ENCODE measurements at regions not wholly inside any gene's neighbourhood (a gene's known extent, or its start where the extent isn't known, plus 50 kb on each side); places are given as distances from the start of the nearest gene placed in this dataset.
"Not testable (repeated sequence)": the region's sequence is repeated elsewhere in the genome, so short reads cannot be mapped to it uniquely, and the experiment has no call there.

DNA sequence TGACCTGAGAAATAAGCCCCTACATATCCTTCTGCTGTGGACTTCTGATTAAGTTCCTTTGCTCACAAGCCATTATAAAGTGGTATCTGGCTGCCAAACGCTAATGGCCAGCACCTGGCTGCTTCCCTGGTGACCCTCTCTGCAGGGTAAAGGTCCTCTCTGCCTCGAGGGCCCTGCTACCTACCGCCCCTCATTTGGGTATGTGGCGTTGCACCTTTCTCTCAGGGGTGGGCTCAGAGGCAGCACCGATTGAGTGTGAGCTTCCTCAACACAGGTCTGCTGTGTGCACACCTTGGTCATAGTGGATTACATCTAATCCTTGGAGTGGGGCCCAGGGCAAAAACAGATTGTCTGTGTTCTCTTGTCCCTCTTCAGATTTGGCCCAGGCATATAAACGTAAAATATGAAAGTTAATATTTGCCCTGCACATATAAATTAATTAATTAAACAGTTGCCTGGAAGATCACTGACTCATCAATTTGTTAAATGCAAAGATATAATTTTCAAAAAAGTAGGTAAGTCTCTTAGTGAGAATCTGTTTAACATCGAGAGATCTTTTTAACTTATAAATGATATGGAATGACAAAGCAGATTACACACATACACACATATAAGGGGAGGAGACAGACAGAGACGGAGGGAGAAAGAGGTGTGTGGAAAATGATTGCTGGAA, 174.5 kb upstream of the SMIM31 start:
- no peak for DNase-seq (ENCODE audit: low read depth in 2 of 2)

DNA sequence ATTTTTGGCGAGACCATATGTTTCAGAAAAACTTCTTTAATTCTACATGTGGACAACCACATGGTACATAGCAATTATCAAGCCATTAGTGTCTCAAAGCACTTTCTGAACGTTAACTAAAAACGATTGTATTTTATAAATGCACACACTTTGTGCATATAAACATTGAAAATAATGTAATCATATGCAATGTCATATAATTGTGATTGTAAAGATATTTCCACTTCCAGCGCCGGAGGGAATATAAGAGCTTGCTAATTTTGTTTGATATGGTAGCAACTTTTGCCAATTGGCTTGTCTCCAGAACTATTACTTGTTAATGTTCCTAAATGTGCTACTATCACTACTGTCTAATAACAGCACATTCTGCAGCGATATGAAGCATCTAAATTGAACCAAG, 162.3 kb upstream of the SMIM31 start:
- DNase-seq (ENCODE audit: low read depth in 2 of 2): no peak

GRCh38 chr4:164595751-164596150, 158.2 kb upstream of the SMIM31 start:
- DNase-seq (ENCODE audit: low read depth in 2 of 2): no peak

DNA sequence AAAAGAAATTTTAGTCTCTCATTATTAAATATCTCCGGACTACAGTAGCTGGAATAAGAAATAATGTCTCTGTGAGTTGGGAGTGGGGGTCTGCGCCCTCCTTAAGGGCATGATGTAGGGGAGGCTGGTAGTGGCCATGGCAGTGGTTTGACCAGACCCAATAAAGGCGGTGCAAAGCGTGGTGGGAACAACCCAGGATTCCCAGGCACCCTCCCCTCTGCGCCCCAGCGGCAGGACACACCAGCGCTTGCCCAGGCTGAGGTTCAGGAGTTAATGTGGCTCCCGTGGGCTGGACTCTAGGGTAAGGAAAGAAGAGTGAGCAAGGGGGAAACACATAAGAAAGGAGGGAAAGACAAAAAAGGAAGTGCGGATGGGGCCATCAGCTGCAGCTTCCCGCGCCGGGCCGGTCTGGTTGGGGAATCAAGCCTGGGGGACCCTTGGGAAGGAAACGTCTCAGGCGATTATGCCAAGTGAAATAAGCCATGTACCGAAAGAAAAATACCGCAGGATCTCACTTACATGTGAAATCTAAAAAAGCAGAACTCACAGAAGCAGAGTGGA, 157.5 kb upstream of the SMIM31 start:
- DNase-seq (ENCODE audit: low read depth in 2 of 2): no peak

DNA sequence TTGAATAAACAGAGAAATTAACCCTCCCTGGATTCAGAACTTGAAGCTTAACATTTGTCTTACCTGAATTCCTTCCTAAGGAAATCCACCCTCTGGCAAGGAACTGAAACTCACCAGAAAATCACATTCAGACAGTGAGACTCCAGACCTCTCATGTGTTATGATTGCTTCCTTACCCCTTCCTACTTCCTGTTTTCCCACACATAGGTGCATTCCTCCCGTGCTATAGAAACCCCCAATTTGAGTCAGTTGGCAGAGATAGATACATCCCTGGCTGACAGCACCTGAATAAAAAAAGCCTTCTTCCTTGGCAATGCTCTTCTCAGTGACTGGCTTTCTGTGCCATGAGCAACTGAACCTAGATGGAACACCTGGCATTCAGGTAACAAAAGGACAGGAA, 157.0 kb upstream of the SMIM31 start:
- no peak for DNase-seq (ENCODE audit: low read depth in 2 of 2)

DNA sequence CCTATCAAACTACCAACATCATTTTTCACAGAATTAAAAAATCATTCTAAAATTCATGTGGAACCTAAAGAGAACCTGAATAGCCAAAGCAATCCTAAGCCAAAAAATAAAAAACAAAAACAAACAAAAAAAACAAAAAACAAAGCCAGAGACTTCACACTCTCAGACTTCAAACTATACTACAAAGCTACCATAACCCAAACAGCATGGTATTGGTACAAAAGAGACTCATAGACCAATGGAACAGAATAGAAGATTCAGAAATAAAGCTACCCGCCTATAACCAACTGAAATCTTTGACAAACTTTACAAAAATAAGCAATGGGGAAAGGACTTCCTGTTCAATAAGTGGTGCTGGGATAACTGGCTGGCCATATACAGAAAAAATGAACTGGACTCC, 152.3 kb upstream of the SMIM31 start:
- no peak for DNase-seq (ENCODE audit: low read depth in 2 of 2)

DNA sequence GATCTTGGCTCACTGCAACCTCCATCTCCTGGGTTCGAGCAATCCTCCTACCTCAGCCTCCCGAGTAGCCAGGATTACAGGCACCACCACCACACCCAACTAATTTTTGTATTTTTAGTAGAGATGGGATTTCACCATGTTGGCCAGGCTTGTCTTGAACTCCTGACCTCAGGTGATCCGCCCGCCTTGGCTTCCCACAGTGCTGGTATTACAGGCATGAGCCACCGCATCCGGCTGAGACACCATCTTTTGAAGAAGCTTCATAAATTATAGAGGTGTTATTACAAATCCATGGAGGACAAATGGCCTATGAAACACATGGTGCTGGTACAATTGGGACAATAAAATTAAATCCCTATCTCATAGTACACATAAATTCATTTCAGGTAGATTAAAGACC, 148.1 kb upstream of the SMIM31 start:
- not testable (repeated sequence) for DNase-seq (ENCODE audit: low read depth in 2 of 2)

- DNase-seq (ENCODE audit: low read depth in 2 of 2): no peak
Measured at GRCh38 chr4:164606478-164606877, 147.5 kb upstream of the SMIM31 start.

GRCh38 chr4:164613256-164613655, 140.7 kb upstream of the SMIM31 start:
- no peak for DNase-seq (ENCODE audit: low read depth in 2 of 2)

DNA sequence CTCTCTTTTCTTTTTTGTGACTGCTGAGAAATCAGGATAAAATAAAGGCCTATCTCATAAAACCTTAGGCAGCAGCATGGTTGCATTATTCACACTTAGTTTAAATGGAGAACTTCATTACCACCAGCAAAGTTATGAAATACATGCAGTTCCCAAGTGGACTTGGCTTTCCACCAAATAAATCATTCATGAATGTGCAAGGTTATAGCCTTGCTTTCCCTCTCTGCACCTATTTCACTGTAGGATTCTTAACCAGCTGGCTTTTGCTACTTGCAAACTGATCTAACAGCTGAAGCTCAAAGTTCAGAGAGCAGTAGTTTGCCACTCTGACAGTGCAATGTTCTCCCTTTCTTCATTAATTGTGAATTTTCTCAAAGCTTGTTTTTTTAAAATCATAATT, 140.1 kb upstream of the SMIM31 start:
- DNase-seq (ENCODE audit: low read depth in 2 of 2): no peak

DNA sequence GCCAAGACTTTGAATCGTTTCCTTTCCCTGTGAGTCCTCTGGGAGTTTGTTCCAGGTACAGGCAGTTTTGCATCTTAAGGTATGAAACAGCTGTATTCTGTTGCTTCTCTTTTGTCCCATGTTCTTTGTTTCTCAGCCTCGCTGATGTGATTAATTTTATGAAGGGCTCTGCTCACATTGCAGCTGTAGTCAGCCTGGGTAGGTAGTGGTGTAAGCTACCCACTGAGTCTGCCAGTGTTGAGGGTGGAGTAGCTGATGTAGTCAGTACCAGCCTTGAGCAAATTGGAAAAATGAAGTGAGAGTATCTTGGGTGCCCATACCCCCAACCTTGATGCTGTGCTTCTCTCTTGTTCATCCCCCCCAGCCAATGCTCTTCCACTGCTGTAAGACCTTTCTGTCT, 139.6 kb upstream of the SMIM31 start:
- no peak for DNase-seq (ENCODE audit: low read depth in 2 of 2)

GRCh38 chr4:164614999-164615398, 138.9 kb upstream of the SMIM31 start:
- DNase-seq (ENCODE audit: low read depth in 2 of 2): no peak

- DNase-seq (ENCODE audit: low read depth in 2 of 2): no peak
Measured at GRCh38 chr4:164615964-164616363, 138.0 kb upstream of the SMIM31 start.

DNA sequence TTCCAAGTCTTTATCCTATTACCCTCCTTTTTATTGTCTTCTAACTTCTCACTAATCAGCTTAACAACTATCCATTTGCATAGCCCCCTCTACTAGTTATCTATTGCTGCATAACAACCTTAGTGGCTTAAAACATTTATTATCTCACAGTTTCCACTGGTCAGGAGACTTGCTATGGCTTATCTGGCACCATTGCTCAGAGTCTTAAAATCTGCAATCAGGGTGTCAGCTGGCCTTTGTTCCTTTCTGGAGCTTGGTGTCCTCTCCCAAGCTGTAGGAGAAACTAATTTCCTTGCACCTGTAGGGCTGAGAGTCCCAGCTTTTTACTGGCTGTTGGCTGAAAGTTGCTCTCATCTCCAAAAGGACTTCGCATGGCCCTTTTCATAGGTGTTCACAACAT, 137.0 kb upstream of the SMIM31 start:
- DNase-seq (ENCODE audit: low read depth in 2 of 2): no peak

DNA sequence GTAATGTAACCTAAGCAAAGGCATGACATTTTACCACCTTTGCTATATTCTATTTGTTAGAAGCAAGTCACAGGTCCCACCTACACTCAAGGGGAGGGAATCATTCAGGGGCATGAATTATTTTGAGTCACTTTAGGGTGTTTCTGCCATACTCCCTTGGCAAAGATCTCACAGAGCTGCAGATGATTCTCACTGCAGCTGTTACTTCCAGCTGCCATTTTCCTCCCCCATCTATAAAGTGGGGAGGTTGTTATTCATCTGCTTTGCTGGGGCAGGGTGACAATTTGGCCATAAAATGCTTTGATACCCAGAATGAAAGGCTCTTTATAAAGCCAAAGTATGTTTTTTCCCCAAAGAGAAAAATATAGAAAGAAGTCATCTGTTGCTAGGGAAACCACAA, 136.5 kb upstream of the SMIM31 start:
- DNase-seq (ENCODE audit: low read depth in 2 of 2): no peak

- no peak for DNase-seq (ENCODE audit: low read depth in 2 of 2)
Measured at GRCh38 chr4:164617911-164618310, 136.0 kb upstream of the SMIM31 start.

- no peak for DNase-seq (ENCODE audit: low read depth in 2 of 2)
Measured at GRCh38 chr4:164621886-164622521, 131.9 kb upstream of the SMIM31 start.

GRCh38 chr4:164623099-164623498, 130.8 kb upstream of the SMIM31 start:
- DNase-seq (ENCODE audit: low read depth in 2 of 2): no peak

DNA sequence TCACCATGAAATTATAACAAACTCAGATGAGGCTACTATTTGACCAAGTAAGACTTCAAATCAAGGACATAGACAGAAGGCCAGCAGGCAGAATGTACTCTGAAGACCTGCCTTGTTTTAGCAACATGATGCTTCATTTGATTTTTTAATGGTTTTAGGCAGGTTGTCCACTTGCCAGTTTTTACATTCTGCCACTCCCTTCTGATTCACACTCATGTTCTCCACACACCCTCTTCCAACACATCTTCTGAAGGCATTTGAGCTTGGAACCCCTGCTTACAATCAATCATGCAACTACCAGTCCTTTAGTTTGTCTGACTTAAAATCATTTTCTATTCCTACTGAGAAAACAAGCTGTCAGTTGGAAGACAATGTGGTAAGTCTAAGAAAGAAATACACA, 114.9 kb upstream of the SMIM31 start:
- no peak for DNase-seq (ENCODE audit: low read depth in 2 of 2)

DNA sequence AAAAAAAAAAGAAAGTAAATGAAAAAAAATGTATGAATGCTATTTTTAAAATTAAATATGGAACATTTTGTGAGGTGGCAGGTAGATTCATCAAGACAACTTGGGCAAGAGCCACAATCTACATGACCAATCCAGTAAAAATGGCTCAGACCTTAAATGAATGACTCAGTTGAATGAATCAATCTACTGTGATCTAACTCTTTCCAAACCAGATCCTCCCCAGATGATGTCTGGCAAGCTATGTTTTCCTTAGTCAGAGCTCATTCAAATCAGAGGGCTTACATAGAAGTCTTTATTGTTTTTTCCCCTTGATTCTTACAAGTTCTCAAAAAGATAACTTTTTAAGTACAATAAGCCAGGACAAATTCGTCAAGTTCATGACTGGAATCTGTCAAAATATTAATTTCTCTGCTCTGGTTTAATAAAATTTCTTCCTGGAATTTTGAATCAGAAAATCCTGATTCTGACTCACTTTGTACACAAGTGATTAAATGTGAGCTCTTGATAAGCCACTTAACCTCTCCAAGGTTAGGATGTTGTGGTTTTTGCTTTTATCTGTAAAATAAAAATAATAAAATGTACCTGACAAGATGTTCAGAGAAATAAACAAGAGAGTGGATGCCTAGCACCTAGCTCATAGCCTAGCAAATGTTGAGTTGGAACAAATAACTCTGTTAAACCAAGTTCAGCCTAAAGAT, 105.6 kb upstream of the SMIM31 start:
- DNase-seq (ENCODE audit: low read depth in 2 of 2): no peak

- DNase-seq (ENCODE audit: low read depth in 2 of 2): no peak
Measured at GRCh38 chr4:164648849-164649212, 105.1 kb upstream of the SMIM31 start.

DNA sequence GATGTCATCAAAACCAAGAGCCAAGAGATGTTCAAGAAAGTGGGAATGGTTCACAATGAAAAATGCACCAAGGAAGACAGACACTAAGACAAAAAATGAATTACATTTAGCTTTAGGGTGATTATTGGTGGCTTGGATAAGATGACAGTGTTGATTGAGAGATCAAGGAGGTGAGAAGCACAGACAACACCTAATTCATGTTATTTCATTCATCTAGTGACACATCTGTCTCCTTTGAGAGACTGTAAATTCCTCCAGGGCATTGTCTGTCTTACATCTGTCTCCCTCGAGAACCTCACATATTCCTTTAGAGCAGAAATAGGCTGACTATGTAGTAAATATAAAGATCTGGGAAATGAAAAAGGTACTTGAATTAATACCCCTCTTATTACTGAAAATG, 94.2 kb upstream of the SMIM31 start:
- DNase-seq (ENCODE audit: low read depth in 2 of 2): no peak

DNA sequence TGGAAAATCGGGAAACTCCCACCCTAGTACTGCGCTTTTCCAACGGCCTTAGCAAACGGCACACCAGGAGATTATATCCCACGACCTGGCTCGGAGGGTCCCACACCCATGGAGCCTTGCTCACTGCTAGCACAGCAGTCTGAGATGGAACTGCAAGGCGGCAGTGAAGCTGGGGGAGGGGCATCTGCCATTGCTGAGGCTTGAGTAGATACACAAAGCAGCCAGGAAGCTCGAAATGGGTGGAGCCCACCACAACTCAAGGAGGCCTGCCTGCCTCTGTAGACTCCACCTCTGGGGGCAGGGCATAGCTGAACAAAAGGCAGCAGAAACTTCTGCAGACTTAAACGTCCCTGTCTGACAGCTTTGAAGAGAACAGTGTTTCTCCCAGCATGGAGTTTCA, 77.8 kb upstream of the SMIM31 start:
- not testable (repeated sequence) for DNase-seq (ENCODE audit: low read depth in 2 of 2)
